WTC11 (cell line): ENCODE measurements at regions not wholly inside any gene's neighbourhood (a gene's known extent, or its start where the extent isn't known, plus 50 kb on each side); places are given as distances from the start of the nearest gene placed in this dataset.
A peak's percentile ranks its signal among the peaks of the same experiment; 100 is the strongest.

Experiments
- NR3C1 ChIP-seq: sonication (generic); formaldehyde crosslinking; conservative IDR thresholded peaks from 2 replicates; pipeline ENCODE4 v1.8.1; 2023; ENCODE audit warnings: low read depth, mild to moderate bottlenecking, missing genetic modification reagents
- SP1 ChIP-seq: sonication (generic); formaldehyde crosslinking; conservative IDR thresholded peaks from 2 replicates; pipeline ENCODE4 v1.8.1; 2022; ENCODE audit warnings: missing genetic modification reagents
- TEAD4 ChIP-seq: sonication (generic); formaldehyde crosslinking; IDR thresholded peaks from 2 replicates; pipeline ENCODE4 v1.8.0; 2022; ENCODE audit warnings: mild to moderate bottlenecking, missing genetic modification reagents
- ZNF121 ChIP-seq: sonication (generic); formaldehyde crosslinking; IDR thresholded peaks from 2 replicates; pipeline ENCODE4 v1.8.0; 2023; ENCODE audit warnings: missing genetic modification reagents
- ZNF416 ChIP-seq: fragments of 250-450 bp; sonication (Bioruptor Pico); IDR thresholded peaks from 2 replicates; pipeline ENCODE4 v1.9.0; 2021; ENCODE audit warnings: mild to moderate bottlenecking, inconsistent platforms
- TF ChIP-seq, protein P1 (sequence below): sonication (generic); formaldehyde crosslinking; IDR thresholded peaks from 2 replicates; pipeline ENCODE4 v1.8.1; 2023; ENCODE audit warnings: mild to moderate bottlenecking, missing genetic modification reagents, moderate library complexity
- TF ChIP-seq, protein P2 (sequence below): fragments of 200-600 bp; IDR thresholded peaks from 2 replicates; pipeline ENCODE4 v1.8.0; 2022; ENCODE audit warnings: antibody characterized with exemption
- TF ChIP-seq, protein P3 (sequence below): sonication (generic); formaldehyde crosslinking; IDR thresholded peaks from 2 replicates; pipeline ENCODE4 v1.8.1; 2023; ENCODE audit warnings: mild to moderate bottlenecking, moderate library complexity, missing genetic modification reagents
- TF ChIP-seq, protein P4 (sequence below): sonication (generic); formaldehyde crosslinking; IDR thresholded peaks from 2 replicates; pipeline ENCODE4 v1.8.1; 2023; ENCODE audit warnings: mild to moderate bottlenecking, missing genetic modification reagents
- TF ChIP-seq, protein P5 (sequence below): sonication (generic); formaldehyde crosslinking; IDR thresholded peaks from 2 replicates; pipeline ENCODE4 v1.8.1; 2023; ENCODE audit warnings: mild to moderate bottlenecking, missing genetic modification reagents, borderline replicate concordance
- TF ChIP-seq, protein P6 (sequence below): sonication (generic); formaldehyde crosslinking; IDR thresholded peaks from 2 replicates; pipeline ENCODE4 v1.8.0; 2022; ENCODE audit warnings: mild to moderate bottlenecking, missing genetic modification reagents
- TF ChIP-seq, protein P7 (sequence below): sonication (generic); formaldehyde crosslinking; IDR thresholded peaks from 2 replicates; pipeline ENCODE4 v1.8.1; 2022; ENCODE audit warnings: mild to moderate bottlenecking, missing genetic modification reagents, moderate library complexity, borderline replicate concordance
- TF ChIP-seq, protein P8 (sequence below): sonication (generic); formaldehyde crosslinking; IDR thresholded peaks from 2 replicates; pipeline ENCODE4 v1.8.1; 2022; ENCODE audit warnings: low read depth, mild to moderate bottlenecking, moderate library complexity, missing genetic modification reagents, borderline replicate concordance
- TF ChIP-seq, protein P9 (sequence below): sonication (generic); formaldehyde crosslinking; IDR thresholded peaks from 2 replicates; pipeline ENCODE4 v1.8.0; 2023; ENCODE audit warnings: missing genetic modification reagents, mild to moderate bottlenecking, borderline replicate concordance

DNA sequence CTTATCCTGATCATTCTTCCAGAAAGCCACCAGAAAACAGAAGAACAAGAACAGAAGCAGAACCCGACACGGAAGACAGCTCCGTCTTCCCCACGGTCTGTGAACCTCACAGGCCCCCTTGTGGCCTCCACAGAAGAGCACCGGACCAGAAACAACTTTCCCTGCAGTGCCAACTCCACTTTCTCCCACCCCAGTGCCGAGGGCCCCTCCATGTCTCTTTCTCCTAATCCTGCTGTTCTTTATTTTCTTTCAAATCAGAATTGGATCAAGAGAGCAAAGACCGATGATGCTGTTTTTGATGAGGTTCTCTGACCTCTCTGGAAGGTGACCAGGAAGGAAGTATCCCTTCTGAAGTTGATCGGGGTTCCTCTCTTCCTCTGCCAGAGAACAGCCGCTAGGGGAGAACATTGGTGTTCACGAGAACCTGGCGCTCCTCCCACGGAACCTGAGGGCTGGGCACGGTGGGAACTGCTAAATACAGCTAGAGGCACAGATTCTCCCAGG, 58.9 kb upstream of the CTTNBP2NL start:
- TF ChIP-seq, protein P1, sequence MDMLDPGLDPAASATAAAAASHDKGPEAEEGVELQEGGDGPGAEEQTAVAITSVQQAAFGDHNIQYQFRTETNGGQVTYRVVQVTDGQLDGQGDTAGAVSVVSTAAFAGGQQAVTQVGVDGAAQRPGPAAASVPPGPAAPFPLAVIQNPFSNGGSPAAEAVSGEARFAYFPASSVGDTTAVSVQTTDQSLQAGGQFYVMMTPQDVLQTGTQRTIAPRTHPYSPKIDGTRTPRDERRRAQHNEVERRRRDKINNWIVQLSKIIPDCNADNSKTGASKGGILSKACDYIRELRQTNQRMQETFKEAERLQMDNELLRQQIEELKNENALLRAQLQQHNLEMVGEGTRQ (CRISPR knock-in tag): no peak
- TF ChIP-seq, protein P2, sequence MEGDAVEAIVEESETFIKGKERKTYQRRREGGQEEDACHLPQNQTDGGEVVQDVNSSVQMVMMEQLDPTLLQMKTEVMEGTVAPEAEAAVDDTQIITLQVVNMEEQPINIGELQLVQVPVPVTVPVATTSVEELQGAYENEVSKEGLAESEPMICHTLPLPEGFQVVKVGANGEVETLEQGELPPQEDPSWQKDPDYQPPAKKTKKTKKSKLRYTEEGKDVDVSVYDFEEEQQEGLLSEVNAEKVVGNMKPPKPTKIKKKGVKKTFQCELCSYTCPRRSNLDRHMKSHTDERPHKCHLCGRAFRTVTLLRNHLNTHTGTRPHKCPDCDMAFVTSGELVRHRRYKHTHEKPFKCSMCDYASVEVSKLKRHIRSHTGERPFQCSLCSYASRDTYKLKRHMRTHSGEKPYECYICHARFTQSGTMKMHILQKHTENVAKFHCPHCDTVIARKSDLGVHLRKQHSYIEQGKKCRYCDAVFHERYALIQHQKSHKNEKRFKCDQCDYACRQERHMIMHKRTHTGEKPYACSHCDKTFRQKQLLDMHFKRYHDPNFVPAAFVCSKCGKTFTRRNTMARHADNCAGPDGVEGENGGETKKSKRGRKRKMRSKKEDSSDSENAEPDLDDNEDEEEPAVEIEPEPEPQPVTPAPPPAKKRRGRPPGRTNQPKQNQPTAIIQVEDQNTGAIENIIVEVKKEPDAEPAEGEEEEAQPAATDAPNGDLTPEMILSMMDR: peak; percentile 39
- TF ChIP-seq, protein P3, sequence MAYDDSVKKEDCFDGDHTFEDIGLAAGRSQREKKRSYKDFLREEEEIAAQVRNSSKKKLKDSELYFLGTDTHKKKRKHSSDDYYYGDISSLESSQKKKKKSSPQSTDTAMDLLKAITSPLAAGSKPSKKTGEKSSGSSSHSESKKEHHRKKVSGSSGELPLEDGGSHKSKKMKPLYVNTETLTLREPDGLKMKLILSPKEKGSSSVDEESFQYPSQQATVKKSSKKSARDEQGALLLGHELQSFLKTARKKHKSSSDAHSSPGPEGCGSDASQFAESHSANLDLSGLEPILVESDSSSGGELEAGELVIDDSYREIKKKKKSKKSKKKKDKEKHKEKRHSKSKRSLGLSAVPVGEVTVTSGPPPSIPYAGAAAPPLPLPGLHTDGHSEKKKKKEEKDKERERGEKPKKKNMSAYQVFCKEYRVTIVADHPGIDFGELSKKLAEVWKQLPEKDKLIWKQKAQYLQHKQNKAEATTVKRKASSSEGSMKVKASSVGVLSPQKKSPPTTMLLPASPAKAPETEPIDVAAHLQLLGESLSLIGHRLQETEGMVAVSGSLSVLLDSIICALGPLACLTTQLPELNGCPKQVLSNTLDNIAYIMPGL: no peak
- no peak for TF ChIP-seq TEAD4 (CRISPR knock-in tag)
- no peak for TF ChIP-seq ZNF121 (CRISPR knock-in tag)
- no peak for TF ChIP-seq ZNF416 (CRISPR knock-in tag)
- TF ChIP-seq, protein P4, sequence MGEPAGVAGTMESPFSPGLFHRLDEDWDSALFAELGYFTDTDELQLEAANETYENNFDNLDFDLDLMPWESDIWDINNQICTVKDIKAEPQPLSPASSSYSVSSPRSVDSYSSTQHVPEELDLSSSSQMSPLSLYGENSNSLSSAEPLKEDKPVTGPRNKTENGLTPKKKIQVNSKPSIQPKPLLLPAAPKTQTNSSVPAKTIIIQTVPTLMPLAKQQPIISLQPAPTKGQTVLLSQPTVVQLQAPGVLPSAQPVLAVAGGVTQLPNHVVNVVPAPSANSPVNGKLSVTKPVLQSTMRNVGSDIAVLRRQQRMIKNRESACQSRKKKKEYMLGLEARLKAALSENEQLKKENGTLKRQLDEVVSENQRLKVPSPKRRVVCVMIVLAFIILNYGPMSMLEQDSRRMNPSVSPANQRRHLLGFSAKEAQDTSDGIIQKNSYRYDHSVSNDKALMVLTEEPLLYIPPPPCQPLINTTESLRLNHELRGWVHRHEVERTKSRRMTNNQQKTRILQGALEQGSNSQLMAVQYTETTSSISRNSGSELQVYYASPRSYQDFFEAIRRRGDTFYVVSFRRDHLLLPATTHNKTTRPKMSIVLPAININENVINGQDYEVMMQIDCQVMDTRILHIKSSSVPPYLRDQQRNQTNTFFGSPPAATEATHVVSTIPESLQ (CRISPR knock-in tag): no peak
- TF ChIP-seq, protein P5, sequence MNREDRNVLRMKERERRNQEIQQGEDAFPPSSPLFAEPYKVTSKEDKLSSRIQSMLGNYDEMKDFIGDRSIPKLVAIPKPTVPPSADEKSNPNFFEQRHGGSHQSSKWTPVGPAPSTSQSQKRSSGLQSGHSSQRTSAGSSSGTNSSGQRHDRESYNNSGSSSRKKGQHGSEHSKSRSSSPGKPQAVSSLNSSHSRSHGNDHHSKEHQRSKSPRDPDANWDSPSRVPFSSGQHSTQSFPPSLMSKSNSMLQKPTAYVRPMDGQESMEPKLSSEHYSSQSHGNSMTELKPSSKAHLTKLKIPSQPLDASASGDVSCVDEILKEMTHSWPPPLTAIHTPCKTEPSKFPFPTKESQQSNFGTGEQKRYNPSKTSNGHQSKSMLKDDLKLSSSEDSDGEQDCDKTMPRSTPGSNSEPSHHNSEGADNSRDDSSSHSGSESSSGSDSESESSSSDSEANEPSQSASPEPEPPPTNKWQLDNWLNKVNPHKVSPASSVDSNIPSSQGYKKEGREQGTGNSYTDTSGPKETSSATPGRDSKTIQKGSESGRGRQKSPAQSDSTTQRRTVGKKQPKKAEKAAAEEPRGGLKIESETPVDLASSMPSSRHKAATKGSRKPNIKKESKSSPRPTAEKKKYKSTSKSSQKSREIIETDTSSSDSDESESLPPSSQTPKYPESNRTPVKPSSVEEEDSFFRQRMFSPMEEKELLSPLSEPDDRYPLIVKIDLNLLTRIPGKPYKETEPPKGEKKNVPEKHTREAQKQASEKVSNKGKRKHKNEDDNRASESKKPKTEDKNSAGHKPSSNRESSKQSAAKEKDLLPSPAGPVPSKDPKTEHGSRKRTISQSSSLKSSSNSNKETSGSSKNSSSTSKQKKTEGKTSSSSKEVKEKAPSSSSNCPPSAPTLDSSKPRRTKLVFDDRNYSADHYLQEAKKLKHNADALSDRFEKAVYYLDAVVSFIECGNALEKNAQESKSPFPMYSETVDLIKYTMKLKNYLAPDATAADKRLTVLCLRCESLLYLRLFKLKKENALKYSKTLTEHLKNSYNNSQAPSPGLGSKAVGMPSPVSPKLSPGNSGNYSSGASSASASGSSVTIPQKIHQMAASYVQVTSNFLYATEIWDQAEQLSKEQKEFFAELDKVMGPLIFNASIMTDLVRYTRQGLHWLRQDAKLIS (CRISPR knock-in tag): no peak
- no peak for TF ChIP-seq NR3C1
- no peak for TF ChIP-seq SP1
- TF ChIP-seq, protein P6, sequence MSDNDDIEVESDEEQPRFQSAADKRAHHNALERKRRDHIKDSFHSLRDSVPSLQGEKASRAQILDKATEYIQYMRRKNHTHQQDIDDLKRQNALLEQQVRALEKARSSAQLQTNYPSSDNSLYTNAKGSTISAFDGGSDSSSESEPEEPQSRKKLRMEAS (CRISPR knock-in tag): no peak
- TF ChIP-seq, protein P7, sequence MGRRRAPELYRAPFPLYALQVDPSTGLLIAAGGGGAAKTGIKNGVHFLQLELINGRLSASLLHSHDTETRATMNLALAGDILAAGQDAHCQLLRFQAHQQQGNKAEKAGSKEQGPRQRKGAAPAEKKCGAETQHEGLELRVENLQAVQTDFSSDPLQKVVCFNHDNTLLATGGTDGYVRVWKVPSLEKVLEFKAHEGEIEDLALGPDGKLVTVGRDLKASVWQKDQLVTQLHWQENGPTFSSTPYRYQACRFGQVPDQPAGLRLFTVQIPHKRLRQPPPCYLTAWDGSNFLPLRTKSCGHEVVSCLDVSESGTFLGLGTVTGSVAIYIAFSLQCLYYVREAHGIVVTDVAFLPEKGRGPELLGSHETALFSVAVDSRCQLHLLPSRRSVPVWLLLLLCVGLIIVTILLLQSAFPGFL: no peak
- TF ChIP-seq, protein P8, sequence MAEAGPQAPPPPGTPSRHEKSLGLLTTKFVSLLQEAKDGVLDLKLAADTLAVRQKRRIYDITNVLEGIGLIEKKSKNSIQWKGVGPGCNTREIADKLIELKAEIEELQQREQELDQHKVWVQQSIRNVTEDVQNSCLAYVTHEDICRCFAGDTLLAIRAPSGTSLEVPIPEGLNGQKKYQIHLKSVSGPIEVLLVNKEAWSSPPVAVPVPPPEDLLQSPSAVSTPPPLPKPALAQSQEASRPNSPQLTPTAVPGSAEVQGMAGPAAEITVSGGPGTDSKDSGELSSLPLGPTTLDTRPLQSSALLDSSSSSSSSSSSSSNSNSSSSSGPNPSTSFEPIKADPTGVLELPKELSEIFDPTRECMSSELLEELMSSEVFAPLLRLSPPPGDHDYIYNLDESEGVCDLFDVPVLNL: no peak
- TF ChIP-seq, protein P9, sequence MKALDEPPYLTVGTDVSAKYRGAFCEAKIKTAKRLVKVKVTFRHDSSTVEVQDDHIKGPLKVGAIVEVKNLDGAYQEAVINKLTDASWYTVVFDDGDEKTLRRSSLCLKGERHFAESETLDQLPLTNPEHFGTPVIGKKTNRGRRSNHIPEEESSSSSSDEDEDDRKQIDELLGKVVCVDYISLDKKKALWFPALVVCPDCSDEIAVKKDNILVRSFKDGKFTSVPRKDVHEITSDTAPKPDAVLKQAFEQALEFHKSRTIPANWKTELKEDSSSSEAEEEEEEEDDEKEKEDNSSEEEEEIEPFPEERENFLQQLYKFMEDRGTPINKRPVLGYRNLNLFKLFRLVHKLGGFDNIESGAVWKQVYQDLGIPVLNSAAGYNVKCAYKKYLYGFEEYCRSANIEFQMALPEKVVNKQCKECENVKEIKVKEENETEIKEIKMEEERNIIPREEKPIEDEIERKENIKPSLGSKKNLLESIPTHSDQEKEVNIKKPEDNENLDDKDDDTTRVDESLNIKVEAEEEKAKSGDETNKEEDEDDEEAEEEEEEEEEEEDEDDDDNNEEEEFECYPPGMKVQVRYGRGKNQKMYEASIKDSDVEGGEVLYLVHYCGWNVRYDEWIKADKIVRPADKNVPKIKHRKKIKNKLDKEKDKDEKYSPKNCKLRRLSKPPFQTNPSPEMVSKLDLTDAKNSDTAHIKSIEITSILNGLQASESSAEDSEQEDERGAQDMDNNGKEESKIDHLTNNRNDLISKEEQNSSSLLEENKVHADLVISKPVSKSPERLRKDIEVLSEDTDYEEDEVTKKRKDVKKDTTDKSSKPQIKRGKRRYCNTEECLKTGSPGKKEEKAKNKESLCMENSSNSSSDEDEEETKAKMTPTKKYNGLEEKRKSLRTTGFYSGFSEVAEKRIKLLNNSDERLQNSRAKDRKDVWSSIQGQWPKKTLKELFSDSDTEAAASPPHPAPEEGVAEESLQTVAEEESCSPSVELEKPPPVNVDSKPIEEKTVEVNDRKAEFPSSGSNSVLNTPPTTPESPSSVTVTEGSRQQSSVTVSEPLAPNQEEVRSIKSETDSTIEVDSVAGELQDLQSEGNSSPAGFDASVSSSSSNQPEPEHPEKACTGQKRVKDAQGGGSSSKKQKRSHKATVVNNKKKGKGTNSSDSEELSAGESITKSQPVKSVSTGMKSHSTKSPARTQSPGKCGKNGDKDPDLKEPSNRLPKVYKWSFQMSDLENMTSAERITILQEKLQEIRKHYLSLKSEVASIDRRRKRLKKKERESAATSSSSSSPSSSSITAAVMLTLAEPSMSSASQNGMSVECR: no peak
